Activated CD4-positive, alpha-beta T cell treated with anti-CD3 and anti-CD28 coated beads for 36 hours (primary cell): ENCODE measurements at regions not wholly inside any gene's neighbourhood (a gene's known extent, or its start where the extent isn't known, plus 50 kb on each side); places are given as distances from the start of the nearest gene placed in this dataset.

ENCODE experiments used
- ATAC-seq: fragments of 200-7000 bp; cut with Tn5 transposase; one replicate; pipeline ENCODE4 v1.10.0; 2021; ENCODE audit warnings: mild to moderate bottlenecking, moderate library complexity
- CTCF ChIA-PET: fragments of 350-600 bp; sonication (Branson Sonifier 250); formaldehyde crosslinking; loops from one replicate; lab custom pipeline; 2021; ENCODE audit warnings: antibody characterized with exemption; lab: Charles Lee
- POLR2A ChIA-PET: fragments of 350-600 bp; sonication (Branson Sonifier 250); formaldehyde crosslinking; loops from one replicate; lab custom pipeline; 2021; ENCODE audit warnings: antibody characterized with exemption, inconsistent platforms; lab: Charles Lee
- DNase-seq: peaks from one replicate; pipeline ENCODE4 v3.0.0-alpha.2; 2020
- H3K27ac Mint-ChIP-seq: one replicate; pipeline ENCODE4 v1.8.0; 2021; ENCODE audit warnings: mixed read lengths
- H3K27me3 Mint-ChIP-seq: one replicate; pipeline ENCODE4 v1.8.0; 2021; ENCODE audit warnings: mixed read lengths
- H3K36me3 Mint-ChIP-seq: one replicate; pipeline ENCODE4 v1.8.0; 2021; ENCODE audit warnings: low read depth, mixed read lengths
- H3K4me1 Mint-ChIP-seq: one replicate; pipeline ENCODE4 v1.8.0; 2021; ENCODE audit warnings: mixed read lengths
- H3K4me3 Mint-ChIP-seq: one replicate; pipeline ENCODE4 v1.8.0; 2021; ENCODE audit warnings: mild to moderate bottlenecking, moderate library complexity, mixed read lengths
- H3K9me3 Mint-ChIP-seq: one replicate; pipeline ENCODE4 v1.8.0; 2021; ENCODE audit warnings: low read depth, mixed read lengths
- intact Hi-C, 2 experiments: fragments of 100-400 bp; cut with DNase I in 1 of 2; cut with micrococcal nuclease in 1 of 2; formaldehyde crosslinking; loops; one replicate each; pipeline versions ENCODE4 v1.14.2 to v1.15.1; 2022 to 2024; cut with DNase I, micrococcal nuclease

GRCh38 chr14:101062601-101063000 lies 159.1 kb upstream of the RTL1 start:
- Mint-ChIP-seq H3K36me3 (no peaks in the 10 kb centered on the region), H3K4me3 (no peak overlapping the region), H3K4me1 (no peaks in the 10 kb centered on the region), H3K9me3 (peaks cover 2% of the 10 kb centered on the region), H3K27me3 (peaks cover 9% of the 10 kb centered on the region), H3K27ac (no peak overlapping the region)
- DNase-seq (no peak), ATAC-seq (no peak)
- CTCF ChIA-PET, result no interaction called here
- intact Hi-C loops, result no loop called here
- POLR2A ChIA-PET, result no interaction called here

GRCh38 chr14:101063121-101063520 lies 159.6 kb upstream of the RTL1 start:
- DNase-seq, result no peak
- H3K9me3 Mint-ChIP-seq, result peaks cover 1% of the 10 kb centered on the region
- intact Hi-C loops, result no loop called here
- no peak overlapping the region for H3K4me3 Mint-ChIP-seq
- no peaks in the 10 kb centered on the region for H3K4me1 Mint-ChIP-seq
- CTCF ChIA-PET, result no interaction called here
- H3K27ac Mint-ChIP-seq, result no peak overlapping the region
- POLR2A ChIA-PET, result no interaction called here
- no peak for ATAC-seq
- H3K27me3 Mint-ChIP-seq, result peaks cover 9% of the 10 kb centered on the region
- H3K36me3 Mint-ChIP-seq, result no peaks in the 10 kb centered on the region

- Mint-ChIP-seq H3K27me3 (peaks cover 10% of the 10 kb centered on the region), H3K4me1 (no peaks in the 10 kb centered on the region), H3K27ac (no peak overlapping the region), H3K9me3 (no peaks in the 10 kb centered on the region), H3K4me3 (no peak overlapping the region), H3K36me3 (no peaks in the 10 kb centered on the region)
- DNase-seq (no peak), ATAC-seq (no peak)
- ChIA-PET CTCF (no interaction called here), POLR2A (no interaction called here)
- intact Hi-C loops, result no loop called here
Measured at GRCh38 chr14:101064121-101064661, 160.7 kb upstream of the RTL1 start.

GRCh38 chr14:101064718-101065117 lies 161.2 kb upstream of the RTL1 start:
- ChIA-PET CTCF (no interaction called here), POLR2A (no interaction called here)
- Mint-ChIP-seq H3K9me3 (no peaks in the 10 kb centered on the region), H3K27ac (no peak overlapping the region), H3K27me3 (peaks cover 10% of the 10 kb centered on the region), H3K4me1 (no peaks in the 10 kb centered on the region), H3K36me3 (no peaks in the 10 kb centered on the region), H3K4me3 (no peak overlapping the region)
- ATAC-seq (no peak), DNase-seq (no peak)
- intact Hi-C loops, result no loop called here

- Mint-ChIP-seq H3K27me3 (peaks cover 10% of the 10 kb centered on the region), H3K9me3 (no peaks in the 10 kb centered on the region), H3K4me1 (no peaks in the 10 kb centered on the region), H3K4me3 (no peak overlapping the region), H3K27ac (no peak overlapping the region), H3K36me3 (no peaks in the 10 kb centered on the region)
- DNase-seq (no peak), ATAC-seq (no peak)
- POLR2A ChIA-PET, result interaction anchor here (0.5 kb wide), 1 partner anchor 20 kb away, joined by 6 read pairs; no protein-coding TSS in a partner anchor
- CTCF ChIA-PET, result no interaction called here
- intact Hi-C loops, result no loop called here
Measured at GRCh38 chr14:101065246-101065645, 161.7 kb upstream of the RTL1 start.

DNA sequence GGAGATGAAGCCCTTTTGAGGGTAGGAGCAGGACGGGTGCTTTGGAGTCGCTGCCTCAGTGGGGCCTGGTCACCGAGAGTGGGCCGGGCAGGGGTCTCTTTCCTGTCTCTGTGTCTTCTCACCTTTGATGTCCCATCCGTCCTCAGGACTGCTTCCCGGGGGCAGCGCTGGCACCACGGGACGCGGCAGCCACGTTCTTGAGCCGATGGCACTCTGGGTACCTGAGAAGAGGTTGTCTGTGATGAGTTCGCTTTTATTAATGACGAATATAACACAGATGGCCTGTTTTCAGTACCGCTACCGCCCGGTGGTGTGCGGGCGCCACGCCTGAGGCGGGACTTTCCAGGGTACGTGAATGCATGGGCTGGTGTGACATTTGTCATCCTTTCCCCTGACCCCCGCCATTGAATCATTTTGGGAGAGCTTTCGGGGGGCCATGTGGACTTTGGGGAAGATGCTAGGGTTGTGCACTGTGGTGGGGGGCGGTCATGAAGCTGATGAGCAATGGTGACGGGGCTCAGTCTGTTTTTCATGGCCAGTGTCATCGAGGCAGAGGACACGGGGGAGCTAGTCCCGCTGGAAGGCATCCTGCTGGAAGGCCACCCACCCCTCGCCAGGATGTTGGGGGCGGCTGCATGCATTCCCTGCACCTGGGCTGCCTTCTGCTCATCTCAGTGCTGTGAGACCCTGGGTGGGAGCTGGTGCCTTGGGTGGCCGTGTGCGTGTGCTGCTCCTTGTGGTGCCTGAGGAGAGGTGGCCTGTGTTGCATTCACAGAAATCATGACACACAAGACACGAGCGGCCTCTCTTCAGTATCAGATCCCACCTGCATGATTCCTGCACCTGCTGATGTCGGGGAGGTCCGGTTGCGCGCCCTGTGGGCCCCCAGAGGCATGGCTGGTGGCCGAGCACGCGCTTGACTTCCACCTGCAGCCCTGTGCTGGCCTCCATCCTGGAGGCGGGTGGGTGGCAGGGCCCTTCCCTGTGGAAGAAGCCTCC lies 162.5 kb upstream of the RTL1 start:
- no peaks in the 10 kb centered on the region for H3K4me1 Mint-ChIP-seq
- no peak for DNase-seq
- ChIA-PET CTCF (no interaction called here), POLR2A (interaction anchor here (0.5 kb wide), 1 partner anchor 19 kb away, joined by 6 read pairs; no protein-coding TSS in a partner anchor)
- H3K9me3 Mint-ChIP-seq, result no peaks in the 10 kb centered on the region
- no peaks in the 10 kb centered on the region for H3K36me3 Mint-ChIP-seq
- intact Hi-C loops, result no loop called here
- ATAC-seq, result no peak
- H3K27ac Mint-ChIP-seq, result no peak overlapping the region
- H3K27me3 Mint-ChIP-seq, result peaks cover 7% of the 10 kb centered on the region
- H3K4me3 Mint-ChIP-seq, result no peak overlapping the region

- no peaks in the 10 kb centered on the region for H3K36me3 Mint-ChIP-seq
Measured at GRCh38 chr14:101066826-101067510, 163.4 kb upstream of the RTL1 start.

GRCh38 chr14:101068313-101069227 lies 165.0 kb upstream of the RTL1 start:
- POLR2A ChIA-PET, result no interaction called here
- H3K27me3 Mint-ChIP-seq, result peaks cover 4% of the 10 kb centered on the region
- H3K27ac Mint-ChIP-seq, result no peak overlapping the region
- no peak overlapping the region for H3K4me3 Mint-ChIP-seq
- DNase-seq (no peak), ATAC-seq (no peak)
- CTCF ChIA-PET, result no interaction called here
- no peaks in the 10 kb centered on the region for H3K36me3 Mint-ChIP-seq
- intact Hi-C loops, result no loop called here
- H3K4me1 Mint-ChIP-seq, result no peaks in the 10 kb centered on the region
- no peaks in the 10 kb centered on the region for H3K9me3 Mint-ChIP-seq

More at GRCh38 chr14:101066826-101067510, 163.4 kb upstream of the RTL1 start:
- H3K4me3 Mint-ChIP-seq, result no peak overlapping the region
- POLR2A ChIA-PET, result no interaction called here
- CTCF ChIA-PET, result no interaction called here
- no peak overlapping the region for H3K27ac Mint-ChIP-seq
- H3K9me3 Mint-ChIP-seq, result no peaks in the 10 kb centered on the region
- H3K27me3 Mint-ChIP-seq, result peaks cover 4% of the 10 kb centered on the region
- no peak for ATAC-seq
- intact Hi-C loops, result no loop called here
- DNase-seq, result no peak
- H3K4me1 Mint-ChIP-seq, result no peaks in the 10 kb centered on the region

DNA sequence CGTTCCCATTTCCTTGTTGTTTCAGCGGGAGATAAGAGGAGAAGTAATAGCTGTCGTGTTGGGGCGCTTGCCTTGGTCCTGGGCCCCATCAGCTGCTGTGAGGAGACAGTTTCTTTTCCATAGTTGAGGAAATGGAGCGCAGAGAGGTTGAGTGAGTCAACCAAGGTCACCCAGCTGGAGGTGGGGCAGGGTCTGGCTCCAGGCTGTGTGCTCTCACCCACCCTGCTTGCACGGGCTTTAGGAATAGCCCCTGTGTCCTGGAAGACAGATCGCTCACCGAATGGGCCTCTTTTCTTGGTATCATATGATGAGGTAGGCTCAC lies 165.7 kb upstream of the RTL1 start:
- no peaks in the 10 kb centered on the region for H3K9me3 Mint-ChIP-seq
- ATAC-seq, result no peak
- no peaks in the 10 kb centered on the region for H3K36me3 Mint-ChIP-seq
- POLR2A ChIA-PET, result no interaction called here
- intact Hi-C loops, result no loop called here
- CTCF ChIA-PET, result no interaction called here
- no peak overlapping the region for H3K4me3 Mint-ChIP-seq
- DNase-seq, result no peak
- H3K27ac Mint-ChIP-seq, result no peak overlapping the region
- peaks cover 4% of the 10 kb centered on the region for H3K27me3 Mint-ChIP-seq
- no peaks in the 10 kb centered on the region for H3K4me1 Mint-ChIP-seq

DNA sequence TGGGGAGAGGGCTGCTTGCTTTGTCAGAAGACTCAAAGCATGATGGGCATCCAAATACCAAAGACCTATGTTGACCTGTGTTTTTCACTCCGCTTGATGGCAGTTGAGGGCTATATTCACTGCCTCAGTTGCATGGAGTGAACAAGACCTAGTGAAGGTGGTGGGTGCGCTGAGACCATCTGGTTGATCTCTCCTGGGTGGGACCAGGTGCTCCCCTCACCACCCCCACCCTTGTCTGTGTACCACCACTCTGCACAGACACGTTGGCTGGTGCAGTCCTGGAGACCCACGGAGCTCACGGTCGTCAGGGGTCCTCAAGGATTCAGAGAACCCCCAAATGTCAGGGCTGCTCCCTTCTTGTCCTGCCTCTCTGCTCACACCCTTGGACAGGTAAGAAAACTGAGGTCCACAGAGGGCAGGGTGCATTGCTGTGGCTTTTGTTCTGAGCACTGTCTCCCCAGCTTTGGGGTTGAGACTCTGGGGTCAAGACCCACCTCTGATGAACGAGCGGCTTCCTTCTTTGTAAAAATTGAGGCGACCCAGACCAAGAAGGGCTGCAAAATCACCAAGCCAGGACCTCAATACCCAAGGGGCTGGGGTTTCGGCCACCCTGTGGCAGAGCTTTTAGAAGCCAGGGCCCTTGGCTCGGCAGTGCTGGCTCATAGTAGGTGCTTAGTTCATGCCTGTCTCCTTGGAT lies 166.3 kb upstream of the RTL1 start:
- Mint-ChIP-seq H3K27ac (no peak overlapping the region), H3K4me3 (no peak overlapping the region), H3K36me3 (no peaks in the 10 kb centered on the region), H3K27me3 (peaks cover 4% of the 10 kb centered on the region), H3K4me1 (no peaks in the 10 kb centered on the region), H3K9me3 (no peaks in the 10 kb centered on the region)
- DNase-seq (no peak), ATAC-seq (no peak)
- ChIA-PET POLR2A (no interaction called here), CTCF (no interaction called here)
- intact Hi-C loops, result no loop called here
